T-helper 1 cell treated with Interleukin-12 subunit alpha and Interleukin-12 subunit beta and Interleukin-4 antibody, amounts not matched to agents 30 μg/mL and 1 μg/mL, for 36 hours (primary cell): ENCODE measurements at regions not wholly inside any gene's neighbourhood (a gene's known extent, or its start where the extent isn't known, plus 50 kb on each side); places are given as distances from the start of the nearest gene placed in this dataset.

Source experiments
- H3K27ac Mint-ChIP-seq: one replicate; pipeline ENCODE4 v1.8.0; 2021; ENCODE audit warnings: mild to moderate bottlenecking, mixed read lengths
- H3K27me3 Mint-ChIP-seq: one replicate; pipeline ENCODE4 v1.8.0; 2021; ENCODE audit warnings: low read depth, mixed read lengths
- H3K36me3 Mint-ChIP-seq: one replicate; pipeline ENCODE4 v1.8.0; 2021; ENCODE audit warnings: low read depth, mixed read lengths
- H3K4me1 Mint-ChIP-seq: one replicate; pipeline ENCODE4 v1.8.0; 2021; ENCODE audit warnings: low read depth, mixed read lengths
- H3K4me3 Mint-ChIP-seq: one replicate; pipeline ENCODE4 v1.8.0; 2021; ENCODE audit warnings: mild to moderate bottlenecking, moderate library complexity, mixed read lengths
- H3K9me3 Mint-ChIP-seq: one replicate; pipeline ENCODE4 v1.8.0; 2021; ENCODE audit warnings: mixed read lengths

GRCh38 chr3:26365706-26366105 lies 256.9 kb upstream of the LRRC3B start:
- Mint-ChIP-seq H3K27me3 (no peaks in the 10 kb centered on the region), H3K4me1 (no peaks in the 10 kb centered on the region)

GRCh38 chr3:26368312-26368711 lies 254.3 kb upstream of the LRRC3B start:
- Mint-ChIP-seq H3K27ac (no peak overlapping the region), H3K27me3 (no peaks in the 10 kb centered on the region), H3K4me1 (no peaks in the 10 kb centered on the region), H3K4me3 (no peak overlapping the region), H3K36me3 (no peaks in the 10 kb centered on the region), H3K9me3 (peaks cover 25% of the 10 kb centered on the region)

More at GRCh38 chr3:26365706-26366105, 256.9 kb upstream of the LRRC3B start:
- peaks cover 26% of the 10 kb centered on the region for H3K9me3 Mint-ChIP-seq
- no peak overlapping the region for H3K4me3 Mint-ChIP-seq
- no peak overlapping the region for H3K27ac Mint-ChIP-seq
- no peaks in the 10 kb centered on the region for H3K36me3 Mint-ChIP-seq

- H3K4me3 Mint-ChIP-seq = no peak overlapping the region
- H3K4me1 Mint-ChIP-seq = no peaks in the 10 kb centered on the region
- no peaks in the 10 kb centered on the region for H3K36me3 Mint-ChIP-seq
- no peak overlapping the region for H3K27ac Mint-ChIP-seq
- no peaks in the 10 kb centered on the region for H3K27me3 Mint-ChIP-seq
- H3K9me3 Mint-ChIP-seq = peaks cover 21% of the 10 kb centered on the region
Measured at GRCh38 chr3:26369133-26369532, 253.4 kb upstream of the LRRC3B start.

- Mint-ChIP-seq H3K27ac (no peak overlapping the region), H3K27me3 (no peaks in the 10 kb centered on the region), H3K9me3 (peaks cover 13% of the 10 kb centered on the region), H3K4me3 (no peak overlapping the region), H3K4me1 (no peaks in the 10 kb centered on the region), H3K36me3 (no peaks in the 10 kb centered on the region)
Measured at GRCh38 chr3:26375843-26376530, 246.6 kb upstream of the LRRC3B start.

- no peak overlapping the region for H3K27ac Mint-ChIP-seq
- H3K9me3 Mint-ChIP-seq = peaks cover 6% of the 10 kb centered on the region
- no peaks in the 10 kb centered on the region for H3K36me3 Mint-ChIP-seq
- no peaks in the 10 kb centered on the region for H3K4me1 Mint-ChIP-seq
- no peaks in the 10 kb centered on the region for H3K27me3 Mint-ChIP-seq
- H3K4me3 Mint-ChIP-seq = no peak overlapping the region
Measured at GRCh38 chr3:26381411-26381810, 241.2 kb upstream of the LRRC3B start.

- Mint-ChIP-seq H3K4me1 (no peaks in the 10 kb centered on the region), H3K4me3 (no peak overlapping the region), H3K27ac (no peak overlapping the region), H3K27me3 (no peaks in the 10 kb centered on the region), H3K9me3 (peaks cover 20% of the 10 kb centered on the region), H3K36me3 (no peaks in the 10 kb centered on the region)
Measured at GRCh38 chr3:26406636-26407035, 215.9 kb upstream of the LRRC3B start.

- Mint-ChIP-seq H3K27me3 (no peaks in the 10 kb centered on the region), H3K4me3 (no peak overlapping the region), H3K4me1 (no peaks in the 10 kb centered on the region), H3K27ac (no peak overlapping the region), H3K9me3 (peaks cover 25% of the 10 kb centered on the region), H3K36me3 (no peaks in the 10 kb centered on the region)
Measured at GRCh38 chr3:26418553-26418952, 204.0 kb upstream of the LRRC3B start.

GRCh38 chr3:26422415-26422814 lies 200.2 kb upstream of the LRRC3B start:
- H3K4me1 Mint-ChIP-seq = no peaks in the 10 kb centered on the region
- no peaks in the 10 kb centered on the region for H3K36me3 Mint-ChIP-seq
- H3K27ac Mint-ChIP-seq = no peak overlapping the region
- no peaks in the 10 kb centered on the region for H3K9me3 Mint-ChIP-seq
- H3K27me3 Mint-ChIP-seq = no peaks in the 10 kb centered on the region
- no peak overlapping the region for H3K4me3 Mint-ChIP-seq

GRCh38 chr3:26425076-26425475 lies 197.5 kb upstream of the LRRC3B start:
- H3K27me3 Mint-ChIP-seq = no peaks in the 10 kb centered on the region
- H3K27ac Mint-ChIP-seq = no peak overlapping the region
- no peak overlapping the region for H3K4me3 Mint-ChIP-seq
- H3K36me3 Mint-ChIP-seq = no peaks in the 10 kb centered on the region
- H3K9me3 Mint-ChIP-seq = no peaks in the 10 kb centered on the region
- no peaks in the 10 kb centered on the region for H3K4me1 Mint-ChIP-seq

GRCh38 chr3:26428992-26429391 lies 193.6 kb upstream of the LRRC3B start:
- H3K9me3 Mint-ChIP-seq = no peaks in the 10 kb centered on the region
- H3K27ac Mint-ChIP-seq = no peak overlapping the region
- H3K4me1 Mint-ChIP-seq = no peaks in the 10 kb centered on the region
- H3K4me3 Mint-ChIP-seq = no peak overlapping the region
- H3K36me3 Mint-ChIP-seq = no peaks in the 10 kb centered on the region
- H3K27me3 Mint-ChIP-seq = no peaks in the 10 kb centered on the region

GRCh38 chr3:26437678-26438077 lies 184.9 kb upstream of the LRRC3B start:
- Mint-ChIP-seq H3K4me3 (no peak overlapping the region), H3K4me1 (no peaks in the 10 kb centered on the region), H3K27ac (no peak overlapping the region), H3K36me3 (no peaks in the 10 kb centered on the region), H3K9me3 (peaks cover 4% of the 10 kb centered on the region), H3K27me3 (no peaks in the 10 kb centered on the region)

GRCh38 chr3:26438325-26438940 lies 184.1 kb upstream of the LRRC3B start:
- Mint-ChIP-seq H3K27me3 (no peaks in the 10 kb centered on the region), H3K27ac (no peak overlapping the region), H3K9me3 (peaks cover 4% of the 10 kb centered on the region), H3K36me3 (no peaks in the 10 kb centered on the region), H3K4me3 (no peak overlapping the region), H3K4me1 (no peaks in the 10 kb centered on the region)

GRCh38 chr3:26438981-26439884 lies 183.3 kb upstream of the LRRC3B start:
- no peak overlapping the region for H3K27ac Mint-ChIP-seq
- peaks cover 4% of the 10 kb centered on the region for H3K9me3 Mint-ChIP-seq
- no peaks in the 10 kb centered on the region for H3K4me1 Mint-ChIP-seq
- no peaks in the 10 kb centered on the region for H3K27me3 Mint-ChIP-seq
- H3K4me3 Mint-ChIP-seq = no peak overlapping the region
- no peaks in the 10 kb centered on the region for H3K36me3 Mint-ChIP-seq

- Mint-ChIP-seq H3K36me3 (no peaks in the 10 kb centered on the region), H3K4me3 (no peak overlapping the region), H3K4me1 (no peaks in the 10 kb centered on the region), H3K27me3 (no peaks in the 10 kb centered on the region), H3K27ac (no peak overlapping the region), H3K9me3 (peaks cover 9% of the 10 kb centered on the region)
Measured at GRCh38 chr3:26449996-26450395, 172.6 kb upstream of the LRRC3B start.

- H3K27me3 Mint-ChIP-seq = no peaks in the 10 kb centered on the region
- no peaks in the 10 kb centered on the region for H3K36me3 Mint-ChIP-seq
- no peak overlapping the region for H3K4me3 Mint-ChIP-seq
- H3K9me3 Mint-ChIP-seq = peaks cover 9% of the 10 kb centered on the region
- no peaks in the 10 kb centered on the region for H3K4me1 Mint-ChIP-seq
- no peak overlapping the region for H3K27ac Mint-ChIP-seq
Measured at GRCh38 chr3:26452363-26452762, 170.2 kb upstream of the LRRC3B start.
